HG03571 (cell line): ENCODE measurements at regions not wholly inside any gene's neighbourhood (a gene's known extent, or its start where the extent isn't known, plus 50 kb on each side); places are given as distances from the start of the nearest gene placed in this dataset.

ENCODE experiments used
- ATAC-seq: cut with Tn5 transposase; IDR thresholded peaks from one replicate; pipeline ENCODE4 v1.9.1; 2021; ENCODE audit not compliant: unreplicated experiment

GRCh38 chr9:108724122-108724521, 131.7 kb downstream of the ACTL7B start:
- no peak for ATAC-seq

GRCh38 chr9:108722396-108722795, 133.4 kb downstream of the ACTL7B start:
- no peak for ATAC-seq

- ATAC-seq, result no peak
These were observed 135.6 kb downstream of the ACTL7B start for GRCh38 chr9:108720191-108720642.

- no peak for ATAC-seq
These were observed 145.4 kb downstream of the ACTL7B start for GRCh38 chr9:108710424-108710823.

GRCh38 chr9:108709997-108710396, 145.8 kb downstream of the ACTL7B start:
- ATAC-seq, result no peak

GRCh38 chr9:108709126-108709525, 146.7 kb downstream of the ACTL7B start:
- no peak for ATAC-seq

- ATAC-seq, result no peak
These were observed 147.3 kb downstream of the ACTL7B start for GRCh38 chr9:108708448-108708847.

GRCh38 chr9:108707120-108707519, 148.7 kb downstream of the ACTL7B start:
- no peak for ATAC-seq

GRCh38 chr9:108704156-108704852, 151.5 kb downstream of the ACTL7B start:
- ATAC-seq, result no peak

GRCh38 chr9:108703429-108703828, 152.4 kb downstream of the ACTL7B start:
- ATAC-seq, result no peak

GRCh38 chr9:108702681-108703080, 153.1 kb downstream of the ACTL7B start:
- ATAC-seq, result no peak

GRCh38 chr9:108698801-108699200, 157.0 kb downstream of the ACTL7B start:
- ATAC-seq, result no peak

GRCh38 chr9:108698231-108698630, 157.6 kb downstream of the ACTL7B start:
- ATAC-seq, result no peak

- no peak for ATAC-seq
These were observed 159.6 kb downstream of the ACTL7B start for GRCh38 chr9:108696156-108696555.

GRCh38 chr9:108694170-108694569, 161.6 kb downstream of the ACTL7B start:
- no peak for ATAC-seq

- ATAC-seq, result no peak
These were observed 164.2 kb downstream of the ACTL7B start for GRCh38 chr9:108691614-108692013.

GRCh38 chr9:108688676-108689075, 167.1 kb downstream of the ACTL7B start:
- no peak for ATAC-seq

GRCh38 chr9:108688051-108688450, 167.7 kb downstream of the ACTL7B start:
- ATAC-seq, result no peak

GRCh38 chr9:108687006-108687987, 168.5 kb downstream of the ACTL7B start:
- ATAC-seq, result no peak

GRCh38 chr9:108684288-108685025, 171.3 kb downstream of the ACTL7B start:
- ATAC-seq, result no peak

- no peak for ATAC-seq
These were observed 172.5 kb downstream of the ACTL7B start for GRCh38 chr9:108683245-108683644.
